ENCODE measurements at regions not wholly inside any gene's neighbourhood (a gene's known extent, or its start where the extent isn't known, plus 50 kb on each side); places are given as distances from the start of the nearest gene placed in this dataset.

GRCh38 chr20:24376311-24377099, 92.9 kb upstream of the SYNDIG1 start:
- DNase-seq (ENCODE audit: low read depth): no peak

GRCh38 chr20:24373372-24373771, 96.1 kb upstream of the SYNDIG1 start:
- DNase-seq (ENCODE audit: low read depth): no peak

GRCh38 chr20:24370911-24371695, 98.3 kb upstream of the SYNDIG1 start:
- DNase-seq (ENCODE audit: low read depth): no peak

- no peak for DNase-seq (ENCODE audit: low read depth)
Observed at GRCh38 chr20:24370249-24370648, 99.2 kb upstream of the SYNDIG1 start.

GRCh38 chr20:24368253-24368652, 101.2 kb upstream of the SYNDIG1 start:
- DNase-seq (ENCODE audit: low read depth): no peak

- no peak for DNase-seq (ENCODE audit: low read depth)
Observed at GRCh38 chr20:24366336-24367004, 103.0 kb upstream of the SYNDIG1 start.

GRCh38 chr20:24365670-24366069, 103.8 kb upstream of the SYNDIG1 start:
- no peak for DNase-seq (ENCODE audit: low read depth)

GRCh38 chr20:24364482-24364881, 104.9 kb upstream of the SYNDIG1 start:
- no peak for DNase-seq (ENCODE audit: low read depth)

- DNase-seq (ENCODE audit: low read depth): no peak
Observed at GRCh38 chr20:24363031-24363430, 106.4 kb upstream of the SYNDIG1 start.

GRCh38 chr20:24362080-24362479, 107.3 kb upstream of the SYNDIG1 start:
- no peak for DNase-seq (ENCODE audit: low read depth)

GRCh38 chr20:24361541-24361940, 107.9 kb upstream of the SYNDIG1 start:
- DNase-seq (ENCODE audit: low read depth): no peak

GRCh38 chr20:24360531-24360930, 108.9 kb upstream of the SYNDIG1 start:
- no peak for DNase-seq (ENCODE audit: low read depth)

GRCh38 chr20:24359321-24360027, 110.0 kb upstream of the SYNDIG1 start:
- no peak for DNase-seq (ENCODE audit: low read depth)

- DNase-seq (ENCODE audit: low read depth): no peak
Observed at GRCh38 chr20:24357931-24358330, 111.5 kb upstream of the SYNDIG1 start.

- DNase-seq (ENCODE audit: low read depth): no peak
Observed at GRCh38 chr20:24357177-24357576, 112.3 kb upstream of the SYNDIG1 start.

- DNase-seq (ENCODE audit: low read depth): no peak
Observed at GRCh38 chr20:24353135-24353690, 116.2 kb upstream of the SYNDIG1 start.

- DNase-seq (ENCODE audit: low read depth): no peak
Observed at GRCh38 chr20:24350923-24351368, 118.5 kb upstream of the SYNDIG1 start.

GRCh38 chr20:24341781-24342180, 127.6 kb upstream of the SYNDIG1 start:
- DNase-seq (ENCODE audit: low read depth): no peak

- DNase-seq (ENCODE audit: low read depth): no peak
Observed at GRCh38 chr20:24340933-24341332, 128.5 kb upstream of the SYNDIG1 start.

- DNase-seq (ENCODE audit: low read depth): no peak
Observed at GRCh38 chr20:24339210-24339641, 130.2 kb upstream of the SYNDIG1 start.

GRCh38 chr20:24337551-24337950, 131.9 kb upstream of the SYNDIG1 start:
- DNase-seq (ENCODE audit: low read depth): no peak

GRCh38 chr20:24337069-24337468, 132.4 kb upstream of the SYNDIG1 start:
- no peak for DNase-seq (ENCODE audit: low read depth)

Data from GM04504 (cell line).